Endothelial cell of umbilical vein (primary cell): ENCODE measurements at regions not wholly inside any gene's neighbourhood (a gene's known extent, or its start where the extent isn't known, plus 50 kb on each side); places are given as distances from the start of the nearest gene placed in this dataset.

Experiments used
- BruUV-seq: library from RNA; stranded (reverse); fragments of 400-500 nt; replicated peaks from 2 replicates; lab custom pipeline; 2021; lab: Mats Ljungman, UMichigan
- CTCF ChIA-PET: fragments of 300-600, 350-600 bp; sonication (Branson Sonifier 250); formaldehyde crosslinking; loops from one replicate; lab custom pipeline; 2021; ENCODE audit warnings: antibody characterized with exemption, inconsistent platforms; lab: Charles Lee
- POLR2A ChIA-PET: fragments of 300-600, 350-600 bp; sonication (Branson Sonifier 250); formaldehyde crosslinking; loops from one replicate; lab custom pipeline; 2021; ENCODE audit warnings: antibody characterized with exemption, inconsistent platforms; lab: Charles Lee
- DNase-seq: peaks from one replicate; pipeline ENCODE4 v3.0.0-alpha.2; 2011; ENCODE audit warnings: low read depth, low spot score
- FAIRE-seq: peaks from 2 replicates; lab custom pipeline; 2011; peaks lifted over from hg19 to GRCh38; lab: Jason Lieb, UNC
- H2AFZ ChIP-seq: 2 replicates; pipeline ENCODE4 v1.6.0; 2012; ENCODE audit warnings: low read depth, low read length, control low read depth, inconsistent platforms
- H3K27ac ChIP-seq: 2 replicates; pipeline ENCODE4 v1.5.1; 2011; ENCODE audit warnings: low read depth, mild to moderate bottlenecking, control low read depth, low read length, moderate library complexity; ENCODE audit not compliant: insufficient read depth
- H3K27me3 ChIP-seq, 2 experiments: 2 replicates each; pipeline versions ENCODE4 v1.6.0 to v1.6.1; 2011; ENCODE audit warnings: low read length in 2 of 2, mixed read lengths in 1 of 2; ENCODE audit not compliant: control insufficient read depth in 2 of 2, insufficient read depth in 2 of 2
- H3K36me3 ChIP-seq, 2 experiments: 2 replicates in 1 of 2; 3 replicates in 1 of 2; pipeline ENCODE4 v1.5.1; 2011; ENCODE audit warnings: low read length in 2 of 2, mild to moderate bottlenecking in 1 of 2, moderate library complexity in 1 of 2; ENCODE audit not compliant: control insufficient read depth in 2 of 2, insufficient read depth in 2 of 2; ENCODE audit errors: extremely low read depth in 1 of 2
- H3K4me1 ChIP-seq: 3 replicates; pipeline ENCODE4 v1.5.1; 2011; ENCODE audit warnings: mild to moderate bottlenecking, low read length; ENCODE audit not compliant: control insufficient read depth, insufficient read depth; ENCODE audit errors: extremely low read depth
- H3K4me2 ChIP-seq: 2 replicates; pipeline ENCODE4 v1.6.1; 2011; ENCODE audit warnings: low read length, control low read depth, mixed read lengths; ENCODE audit not compliant: insufficient read depth
- H3K4me3 ChIP-seq, 3 experiments: fragments of 200-600 bp in 1 of 3; sonication (generic), shearing (Covaris generic) in 1 of 3; replicated peaks in 1 of 3; 2 replicates each; pipeline ENCODE4 v1.5.1; 2011 to 2016; ENCODE audit warnings: control low read depth in 3 of 3, low read length in 3 of 3, mild to moderate bottlenecking in 2 of 3, inconsistent platforms in 1 of 3, low read depth in 1 of 3, moderate library complexity in 1 of 3; ENCODE audit not compliant: insufficient read depth in 1 of 3
- H3K79me2 ChIP-seq: 2 replicates; pipeline ENCODE4 v1.6.0; 2012; ENCODE audit warnings: low read length, inconsistent platforms; ENCODE audit not compliant: control insufficient read depth, insufficient read depth
- H3K9ac ChIP-seq: replicated peaks from 2 replicates; pipeline ENCODE3; 2011; ENCODE audit warnings: low read length, control low read depth; ENCODE audit not compliant: insufficient read depth; ENCODE audit errors: extremely low read depth
- H3K9me1 ChIP-seq: replicated peaks from 3 replicates; pipeline ENCODE4 v1.6.0; 2011; ENCODE audit warnings: mild to moderate bottlenecking, low read length; ENCODE audit not compliant: control insufficient read depth, insufficient read depth; ENCODE audit errors: extremely low read depth
- H3K9me3 ChIP-seq: replicated peaks from 2 replicates; pipeline ENCODE4 v1.5.1; 2012; ENCODE audit warnings: low read length, inconsistent platforms; ENCODE audit not compliant: control insufficient read depth, insufficient read depth
- H4K20me1 ChIP-seq: replicated peaks from 2 replicates; pipeline ENCODE3; 2011; ENCODE audit warnings: mild to moderate bottlenecking, low read length; ENCODE audit not compliant: control insufficient read depth, insufficient read depth; ENCODE audit errors: extremely low read depth
- EZH2 ChIP-seq: IDR thresholded peaks from 2 replicates; pipeline ENCODE4 v1.6.1; 2012; ENCODE audit warnings: borderline replicate concordance, low read depth, mild to moderate bottlenecking, moderate library complexity, low read length, inconsistent platforms; ENCODE audit not compliant: severe bottlenecking
- FOS ChIP-seq: IDR thresholded peaks from 2 replicates; pipeline ENCODE4 v1.6.1; 2011; ENCODE audit warnings: mild to moderate bottlenecking, low read length, moderate library complexity, borderline replicate concordance; ENCODE audit not compliant: insufficient read depth
- GATA2 ChIP-seq: IDR thresholded peaks from 2 replicates; pipeline ENCODE4 v1.7.0; 2011; ENCODE audit warnings: low read depth, mild to moderate bottlenecking, moderate library complexity, mixed read lengths, low read length; ENCODE audit not compliant: insufficient read length, insufficient read depth
- JUN ChIP-seq: IDR thresholded peaks from 2 replicates; pipeline ENCODE4 v1.6.1; 2011; ENCODE audit warnings: borderline replicate concordance, low read depth; ENCODE audit not compliant: insufficient read length, insufficient read depth
- MYC ChIP-seq: IDR thresholded peaks from one replicate; pipeline ENCODE4 v1.6.1; 2011; ENCODE audit warnings: mild to moderate bottlenecking, low read depth, low read length
- POLR2A ChIP-seq: IDR thresholded peaks from 2 replicates; pipeline ENCODE4 v1.6.1; 2012; ENCODE audit warnings: low read depth, mild to moderate bottlenecking, control low read depth, low read length
- POLR2AphosphoS5 ChIP-seq: IDR thresholded peaks from 2 replicates; pipeline ENCODE4 v1.6.1; 2012; ENCODE audit warnings: low read depth, mild to moderate bottlenecking, control low read depth, low read length, moderate library complexity; ENCODE audit not compliant: insufficient read depth
- dilution Hi-C: fragments of 300-500 bp; cut with MboI; formaldehyde crosslinking; loops from one replicate; pipeline ENCODE4 v1.15.0; 2019; ENCODE audit warnings: low sequenced_read_pairs; ENCODE audit not compliant: extremely low pct_ligation_motif_present
- intact Hi-C: fragments of 100-400 bp; cut with micrococcal nuclease; formaldehyde crosslinking; loops from one replicate; pipeline ENCODE4 v1.10.0; 2022
- TF ChIP-seq, protein P1 (sequence below): IDR thresholded peaks from 2 replicates; pipeline ENCODE4 v1.6.1; 2011; ENCODE audit not compliant: insufficient read depth, insufficient read length
- TF ChIP-seq, protein P2 (sequence below), 2 donors: IDR thresholded peaks; 1 replicate in 1 of 2; 2 replicates in 1 of 2; pipeline ENCODE4 v1.5.1; 2011; ENCODE audit warnings: low read length in 2 of 2, mild to moderate bottlenecking in 2 of 2, moderate library complexity in 2 of 2, control low read depth in 1 of 2, inconsistent platforms in 1 of 2, low read depth in 1 of 2; ENCODE audit not compliant: insufficient read depth in 1 of 2; ENCODE audit errors: extremely low read depth in 1 of 2

DNA sequence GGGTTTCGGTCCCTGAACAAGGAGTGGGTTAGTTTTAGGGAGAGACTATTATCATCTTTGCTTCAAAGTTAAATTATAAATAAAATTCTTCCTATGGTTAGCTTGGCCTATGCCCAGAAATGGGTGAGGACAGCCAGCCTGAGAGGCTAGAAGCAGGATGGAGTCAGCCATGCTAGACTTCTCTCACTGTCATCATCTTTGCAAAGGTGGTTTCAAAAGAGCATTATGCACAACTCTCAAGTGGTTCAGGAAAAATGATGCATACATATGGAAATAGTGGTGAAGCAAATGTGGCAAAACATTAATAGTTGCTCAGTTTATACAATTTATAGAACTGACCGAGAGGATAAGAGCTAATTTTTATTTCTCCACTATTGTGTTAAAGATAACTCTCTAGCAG, 124.3 kb upstream of the FOXN2 start:
- dilution Hi-C loops, result no loop called here
- H3K27ac ChIP-seq, result no peak overlapping the region
- TF ChIP-seq EZH2 (no peak), MYC (no peak), JUN (no peak), GATA2 (no peak), POLR2AphosphoS5 (no peak), POLR2A (no peak), FOS (no peak)
- TF ChIP-seq, protein P1, sequence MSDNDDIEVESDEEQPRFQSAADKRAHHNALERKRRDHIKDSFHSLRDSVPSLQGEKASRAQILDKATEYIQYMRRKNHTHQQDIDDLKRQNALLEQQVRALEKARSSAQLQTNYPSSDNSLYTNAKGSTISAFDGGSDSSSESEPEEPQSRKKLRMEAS, result no peak
- TF ChIP-seq, protein P2, sequence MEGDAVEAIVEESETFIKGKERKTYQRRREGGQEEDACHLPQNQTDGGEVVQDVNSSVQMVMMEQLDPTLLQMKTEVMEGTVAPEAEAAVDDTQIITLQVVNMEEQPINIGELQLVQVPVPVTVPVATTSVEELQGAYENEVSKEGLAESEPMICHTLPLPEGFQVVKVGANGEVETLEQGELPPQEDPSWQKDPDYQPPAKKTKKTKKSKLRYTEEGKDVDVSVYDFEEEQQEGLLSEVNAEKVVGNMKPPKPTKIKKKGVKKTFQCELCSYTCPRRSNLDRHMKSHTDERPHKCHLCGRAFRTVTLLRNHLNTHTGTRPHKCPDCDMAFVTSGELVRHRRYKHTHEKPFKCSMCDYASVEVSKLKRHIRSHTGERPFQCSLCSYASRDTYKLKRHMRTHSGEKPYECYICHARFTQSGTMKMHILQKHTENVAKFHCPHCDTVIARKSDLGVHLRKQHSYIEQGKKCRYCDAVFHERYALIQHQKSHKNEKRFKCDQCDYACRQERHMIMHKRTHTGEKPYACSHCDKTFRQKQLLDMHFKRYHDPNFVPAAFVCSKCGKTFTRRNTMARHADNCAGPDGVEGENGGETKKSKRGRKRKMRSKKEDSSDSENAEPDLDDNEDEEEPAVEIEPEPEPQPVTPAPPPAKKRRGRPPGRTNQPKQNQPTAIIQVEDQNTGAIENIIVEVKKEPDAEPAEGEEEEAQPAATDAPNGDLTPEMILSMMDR (IDR thresholded peaks at IDR 0.05; ENCODE audit: extremely low read depth in 1 of 2, insufficient read depth in 1 of 2, low read depth in 1 of 2, low read length in 2 of 2), result no peak
- H3K4me2 ChIP-seq, result no peak overlapping the region
- H3K36me3 ChIP-seq, result no peaks in the 10 kb centered on the region
- no peaks in the 10 kb centered on the region for H3K79me2 ChIP-seq
- H3K4me3 ChIP-seq, result no peak overlapping the region
- no peaks in the 10 kb centered on the region for H3K4me1 ChIP-seq
- CTCF ChIA-PET, result no interaction called here
- BruUV-seq, result no TSS peak
- no peak overlapping the region for H2AFZ ChIP-seq
- no peaks in the 10 kb centered on the region for H3K9me1 ChIP-seq
- H3K27me3 ChIP-seq, result peaks cover 0 to 1% of the 10 kb centered on the region in 2 experiments
- DNase-seq, result no peak
- intact Hi-C loops, result no loop called here
- no peak for FAIRE-seq
- POLR2A ChIA-PET, result no interaction called here
- no peaks in the 10 kb centered on the region for H3K9me3 ChIP-seq
- no peaks in the 10 kb centered on the region for H4K20me1 ChIP-seq
- no peak overlapping the region for H3K9ac ChIP-seq
